BE2C (cell line): ENCODE measurements at regions not wholly inside any gene's neighbourhood (a gene's known extent, or its start where the extent isn't known, plus 50 kb on each side); places are given as distances from the start of the nearest gene placed in this dataset.

ENCODE experiments used
- DNase-seq: peaks from one replicate; pipeline ENCODE4 v3.0.0-alpha.2; 2020
- H3K27me3 ChIP-seq: fragments of 250-450 bp; sonication (Bioruptor Pico); 2 replicates; pipeline ENCODE4 v1.5.1; 2020; ENCODE audit warnings: mild to moderate bottlenecking
- H3K36me3 ChIP-seq: fragments of 250-450 bp; sonication (Bioruptor Pico); 2 replicates; pipeline ENCODE4 v1.5.1; 2020; ENCODE audit warnings: mild to moderate bottlenecking
- H3K4me1 ChIP-seq: fragments of 250-450 bp; sonication (Bioruptor Pico); 2 replicates; pipeline ENCODE4 v1.5.1; 2020
- H3K4me3 ChIP-seq: 2 replicates; pipeline ENCODE4 v1.5.1; 2011; ENCODE audit warnings: low read depth, low read length
- H3K9me3 ChIP-seq: fragments of 250-450 bp; sonication (Bioruptor Pico); 2 replicates; pipeline ENCODE4 v1.5.1; 2020
- TF ChIP-seq, protein P1 (sequence below): IDR thresholded peaks from 2 replicates; pipeline ENCODE4 v1.5.1; 2012; ENCODE audit warnings: mild to moderate bottlenecking, low read depth, low read length

DNA sequence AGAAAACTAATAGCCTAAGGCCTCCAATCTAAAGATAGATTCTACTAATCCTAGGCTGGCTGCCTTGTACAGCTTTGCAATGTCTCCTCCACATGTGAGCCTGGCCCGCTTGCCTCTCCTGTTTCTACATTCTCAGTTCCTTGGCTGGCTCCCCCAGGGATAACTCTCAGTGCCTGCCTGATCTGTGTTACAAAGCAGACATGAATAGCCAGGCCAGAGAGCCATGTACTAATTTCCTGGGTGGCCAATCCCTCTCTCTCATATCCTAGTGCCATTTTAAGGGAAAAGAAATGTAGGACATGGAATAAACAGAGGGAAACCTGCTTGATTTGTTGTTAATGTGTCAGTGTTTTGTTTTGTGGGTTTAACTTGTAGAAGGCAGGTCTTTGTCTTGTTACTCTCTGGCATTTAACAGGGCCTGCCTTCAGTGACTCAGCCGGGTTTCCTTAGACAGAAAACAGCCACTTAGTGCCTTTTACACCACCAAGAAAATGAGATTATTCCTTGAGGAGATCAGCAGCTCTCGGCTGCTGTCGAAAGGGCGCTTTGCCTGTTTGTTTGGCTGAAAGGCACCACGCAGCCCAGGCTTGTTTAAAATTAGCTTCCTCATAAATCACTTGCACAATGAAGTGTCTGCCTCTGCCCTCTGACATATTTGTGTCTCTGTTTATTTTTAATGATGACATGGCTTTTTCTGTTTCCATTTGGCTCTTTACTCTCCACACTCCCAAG is 702.7 kb downstream of the MAFB start:
- peak; percentile 35 for DNase-seq
- peaks cover 7% of the 10 kb centered on the region; the same call in 1 of the 2 replicates for H3K4me1 ChIP-seq
- no peak overlapping the region for H3K4me3 ChIP-seq
- H3K9me3 ChIP-seq: no peaks in the 10 kb centered on the region
- no peaks in the 10 kb centered on the region for H3K36me3 ChIP-seq
- TF ChIP-seq, protein P1, sequence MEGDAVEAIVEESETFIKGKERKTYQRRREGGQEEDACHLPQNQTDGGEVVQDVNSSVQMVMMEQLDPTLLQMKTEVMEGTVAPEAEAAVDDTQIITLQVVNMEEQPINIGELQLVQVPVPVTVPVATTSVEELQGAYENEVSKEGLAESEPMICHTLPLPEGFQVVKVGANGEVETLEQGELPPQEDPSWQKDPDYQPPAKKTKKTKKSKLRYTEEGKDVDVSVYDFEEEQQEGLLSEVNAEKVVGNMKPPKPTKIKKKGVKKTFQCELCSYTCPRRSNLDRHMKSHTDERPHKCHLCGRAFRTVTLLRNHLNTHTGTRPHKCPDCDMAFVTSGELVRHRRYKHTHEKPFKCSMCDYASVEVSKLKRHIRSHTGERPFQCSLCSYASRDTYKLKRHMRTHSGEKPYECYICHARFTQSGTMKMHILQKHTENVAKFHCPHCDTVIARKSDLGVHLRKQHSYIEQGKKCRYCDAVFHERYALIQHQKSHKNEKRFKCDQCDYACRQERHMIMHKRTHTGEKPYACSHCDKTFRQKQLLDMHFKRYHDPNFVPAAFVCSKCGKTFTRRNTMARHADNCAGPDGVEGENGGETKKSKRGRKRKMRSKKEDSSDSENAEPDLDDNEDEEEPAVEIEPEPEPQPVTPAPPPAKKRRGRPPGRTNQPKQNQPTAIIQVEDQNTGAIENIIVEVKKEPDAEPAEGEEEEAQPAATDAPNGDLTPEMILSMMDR: no peak
- H3K27me3 ChIP-seq: no peaks in the 10 kb centered on the region

DNA sequence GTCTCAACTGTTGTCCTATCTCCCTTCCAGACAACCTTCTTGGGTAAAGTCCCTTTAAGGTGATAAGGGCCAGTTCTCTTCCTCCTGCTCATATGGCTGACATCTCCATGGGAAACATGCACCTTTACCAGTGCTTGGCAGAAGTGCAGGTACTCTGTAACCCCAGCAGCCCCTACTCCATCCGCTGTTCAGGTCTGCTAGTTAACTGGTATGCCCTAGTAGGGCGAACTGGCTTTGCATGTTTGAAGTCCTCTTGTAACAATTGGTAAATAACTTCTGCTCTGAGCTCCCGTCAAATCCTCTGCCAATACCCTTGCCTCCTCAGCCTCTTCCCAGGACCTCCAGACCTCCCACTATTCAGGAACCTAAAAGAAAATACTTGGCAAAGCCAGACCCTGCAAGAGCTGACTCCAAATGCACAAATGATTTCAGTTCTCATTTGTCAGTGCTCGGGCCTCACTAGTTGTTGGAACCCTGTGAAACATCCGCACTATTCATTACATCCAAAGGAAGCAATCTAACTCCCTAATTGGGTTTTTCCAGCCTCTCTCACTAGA is 703.7 kb downstream of the MAFB start:
- DNase-seq: no peak
- H3K4me1 ChIP-seq: peaks cover 7% of the 10 kb centered on the region; the same call in 1 of the 2 replicates
- H3K9me3 ChIP-seq: no peaks in the 10 kb centered on the region
- H3K4me3 ChIP-seq: no peak overlapping the region
- H3K27me3 ChIP-seq: no peaks in the 10 kb centered on the region
- TF ChIP-seq, protein P1: no peak
- no peaks in the 10 kb centered on the region for H3K36me3 ChIP-seq

DNA sequence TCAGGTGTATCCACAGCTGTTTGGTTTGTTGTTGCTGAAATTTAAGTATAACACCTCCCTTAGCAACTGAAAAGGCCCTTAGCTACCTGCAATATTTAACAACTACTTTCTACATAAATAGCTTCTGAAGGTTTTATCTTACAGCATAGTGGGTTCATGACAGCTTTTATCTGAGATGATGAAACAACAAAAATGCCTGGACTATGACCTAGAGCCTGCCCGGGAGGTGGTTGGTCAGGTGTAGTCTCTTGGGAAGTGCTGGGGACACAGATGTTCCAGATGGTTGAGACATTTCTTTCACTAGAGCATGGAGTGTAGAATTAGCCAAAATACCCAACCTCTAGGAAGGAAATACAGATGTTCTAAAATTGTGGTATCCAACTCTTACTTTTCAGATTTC is 705.4 kb downstream of the MAFB start:
- Histone ChIP-seq H3K27me3 (no peaks in the 10 kb centered on the region; the same call in 1 of the 2 replicates), H3K36me3 (no peaks in the 10 kb centered on the region), H3K9me3 (no peaks in the 10 kb centered on the region), H3K4me3 (no peak overlapping the region), H3K4me1 (peaks cover 7% of the 10 kb centered on the region; the same call in 1 of the 2 replicates)
- no peak for DNase-seq
- TF ChIP-seq, protein P1: no peak

DNA sequence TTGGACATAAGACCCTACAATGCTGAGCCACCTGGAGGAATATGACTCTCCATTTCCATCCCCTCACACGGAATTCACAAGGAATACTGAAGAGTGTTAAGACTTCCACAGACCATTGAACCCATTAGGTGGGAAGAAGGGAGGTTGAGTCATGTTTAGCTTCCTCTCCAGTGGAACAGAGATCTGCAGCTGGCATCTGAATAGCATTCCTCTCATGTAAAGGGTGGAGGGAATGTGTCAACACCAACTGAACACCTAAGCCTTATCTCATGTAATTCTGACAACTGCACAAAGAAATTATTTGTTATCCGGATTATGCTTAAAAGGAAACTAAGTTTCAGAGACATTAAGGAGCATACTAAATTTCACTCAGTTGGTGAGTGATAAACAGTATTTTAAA is 705.9 kb downstream of the MAFB start:
- Histone ChIP-seq H3K4me3 (no peak overlapping the region), H3K9me3 (no peaks in the 10 kb centered on the region), H3K27me3 (no peaks in the 10 kb centered on the region; the same call in 1 of the 2 replicates), H3K36me3 (no peaks in the 10 kb centered on the region), H3K4me1 (peaks cover 7% of the 10 kb centered on the region; the same call in 1 of the 2 replicates)
- TF ChIP-seq, protein P1: no peak
- DNase-seq: no peak

DNA sequence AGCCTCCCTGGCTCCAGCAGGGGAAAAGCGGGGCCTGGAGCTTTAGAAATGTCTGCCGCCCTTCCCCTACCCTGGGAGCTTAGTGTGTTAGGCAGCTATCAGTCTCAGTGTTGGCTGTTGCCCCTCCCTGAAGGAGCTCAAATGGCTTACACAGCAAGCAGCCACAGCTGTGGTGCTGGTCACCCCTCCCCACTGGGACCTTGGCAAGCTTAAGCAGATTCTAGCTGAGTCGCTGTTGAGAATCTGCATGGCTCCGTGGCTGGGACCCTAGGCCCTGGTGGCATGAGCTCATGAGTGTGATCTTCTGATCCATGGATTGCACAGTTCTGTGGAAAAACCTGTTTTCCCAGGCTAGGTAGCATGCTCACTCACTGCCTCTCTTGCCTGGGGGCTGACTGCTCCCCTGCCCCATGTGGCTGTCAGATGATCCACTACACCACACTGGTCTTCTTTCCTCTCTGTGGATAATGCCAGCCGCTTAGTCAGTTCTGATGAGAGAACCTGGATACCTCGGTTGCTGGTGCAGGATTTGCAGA is 714.0 kb downstream of the MAFB start:
- TF ChIP-seq, protein P1: no peak
- H3K9me3 ChIP-seq: no peaks in the 10 kb centered on the region

DNA sequence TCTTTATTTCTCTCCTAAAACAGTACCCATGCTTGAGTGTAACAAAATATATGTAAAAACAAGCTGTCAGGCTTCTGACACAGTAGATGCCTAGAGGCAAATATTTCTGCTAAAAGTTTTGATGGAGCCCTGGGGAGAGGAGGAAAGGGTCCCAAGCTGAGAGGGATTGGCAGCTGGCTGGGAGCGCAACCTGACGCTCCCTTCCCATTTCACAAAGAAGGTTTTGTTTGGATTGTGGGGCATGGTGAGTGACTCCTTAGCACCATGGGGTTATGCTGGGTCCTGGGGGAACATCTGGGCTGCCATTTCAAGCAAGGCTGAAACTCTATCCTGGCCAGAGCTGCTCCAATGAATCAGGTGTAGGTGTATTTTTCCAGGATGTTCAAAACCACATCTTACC is 720.5 kb downstream of the MAFB start:
- no peak for DNase-seq

More for the DNA sequence above, 714.0 kb downstream of the MAFB start:
- DNase-seq: no peak
- Histone ChIP-seq H3K4me3 (no peak overlapping the region), H3K4me1 (no peaks in the 10 kb centered on the region), H3K36me3 (no peaks in the 10 kb centered on the region), H3K27me3 (no peaks in the 10 kb centered on the region; the same call in 1 of the 2 replicates)

More for the DNA sequence above, 720.5 kb downstream of the MAFB start:
- no peaks in the 10 kb centered on the region for H3K27me3 ChIP-seq
- H3K4me1 ChIP-seq: no peaks in the 10 kb centered on the region
- TF ChIP-seq, protein P1: no peak
- no peak overlapping the region for H3K4me3 ChIP-seq
- H3K36me3 ChIP-seq: no peaks in the 10 kb centered on the region
- no peaks in the 10 kb centered on the region; the same call in 1 of the 2 replicates for H3K9me3 ChIP-seq
